ENCODE measurements at regions not wholly inside any gene's neighbourhood (a gene's known extent, or its start where the extent isn't known, plus 50 kb on each side); places are given as distances from the start of the nearest gene placed in this dataset.

GRCh38 chr4:138798404-138798803 lies 217.2 kb upstream of the NOCT start:
- WGBS, 2 donors = 83 to 88% methylated on average over 4 of the region's 4 CpGs
- no peak overlapping the region for H3K4me3 ChIP-seq (ENCODE audit: low read depth, poor library complexity, severe bottlenecking)
- no peak for DNase-seq (ENCODE audit: low spot score in 2 of 2)
- TF ChIP-seq CTCF (IDR thresholded peaks at IDR 0.05) (no peak), POLR2A (IDR thresholded peaks at IDR 0.05) (no peak)
- intact Hi-C loops (cut with DNase I; ENCODE audit: low total_unique reads) = no loop called here

- TF ChIP-seq POLR2A (IDR thresholded peaks at IDR 0.05) = no peak
- TF ChIP-seq CTCF (IDR thresholded peaks at IDR 0.05) = no peak
- WGBS, 2 donors = 91 to 97% methylated on average over 2 of the region's 2 CpGs
- intact Hi-C loops (cut with DNase I; ENCODE audit: low total_unique reads) = no loop called here
- no peak for DNase-seq (ENCODE audit: low spot score in 2 of 2)
- H3K4me3 ChIP-seq (ENCODE audit: low read depth, poor library complexity, severe bottlenecking) = no peak overlapping the region
These were observed 217.9 kb upstream of the NOCT start for GRCh38 chr4:138797646-138798045.

- TF ChIP-seq CTCF (IDR thresholded peaks at IDR 0.05) (no peak), POLR2A (IDR thresholded peaks at IDR 0.05) (no peak)
- intact Hi-C loops (cut with DNase I; ENCODE audit: low total_unique reads) = no loop called here
- no peak for DNase-seq (ENCODE audit: low spot score in 2 of 2)
- no peak overlapping the region for H3K4me3 ChIP-seq (ENCODE audit: low read depth, poor library complexity, severe bottlenecking)
- 91 to 92% methylated on average over 11 of the region's 11 CpGs for whole genome bisulfite sequencing, 2 donors
These were observed 218.8 kb upstream of the NOCT start for GRCh38 chr4:138796761-138797160.

- TF ChIP-seq POLR2A (IDR thresholded peaks at IDR 0.05) (no peak), CTCF (IDR thresholded peaks at IDR 0.05) (no peak)
- intact Hi-C loops (cut with DNase I; ENCODE audit: low total_unique reads) = no loop called here
- 74 to 84% methylated on average over 3 of the region's 3 CpGs for WGBS, 2 donors
- H3K4me3 ChIP-seq (ENCODE audit: low read depth, poor library complexity, severe bottlenecking) = no peak overlapping the region
- DNase-seq (ENCODE audit: low spot score in 2 of 2) = no peak
These were observed 224.8 kb upstream of the NOCT start for GRCh38 chr4:138790706-138791340.

- no peak for DNase-seq (ENCODE audit: low spot score in 2 of 2)
- no peak for TF ChIP-seq CTCF (IDR thresholded peaks at IDR 0.05)
- TF ChIP-seq POLR2A (IDR thresholded peaks at IDR 0.05) = no peak
- intact Hi-C loops (cut with DNase I; ENCODE audit: low total_unique reads) = no loop called here
- 81 to 91% methylated on average over 5 of the region's 5 CpGs for WGBS, 2 donors
- no peak overlapping the region for H3K4me3 ChIP-seq (ENCODE audit: low read depth, poor library complexity, severe bottlenecking)
These were observed 225.8 kb upstream of the NOCT start for GRCh38 chr4:138789796-138790195.

- no peak overlapping the region for H3K4me3 ChIP-seq (ENCODE audit: low read depth, poor library complexity, severe bottlenecking)
- TF ChIP-seq POLR2A (IDR thresholded peaks at IDR 0.05) = no peak
- TF ChIP-seq CTCF (IDR thresholded peaks at IDR 0.05) = no peak
- no peak for DNase-seq (ENCODE audit: low spot score in 2 of 2)
- 70 to 95% methylated on average over 5 of the region's 5 CpGs for WGBS, 2 donors
- intact Hi-C loops (cut with DNase I; ENCODE audit: low total_unique reads) = no loop called here
These were observed 226.7 kb upstream of the NOCT start for GRCh38 chr4:138788857-138789256.

Data from lower leg skin (tissue), 4 donors.